Mesothelial cell of epicardium (in vitro differentiated cells): ENCODE measurements at regions not wholly inside any gene's neighbourhood (a gene's known extent, or its start where the extent isn't known, plus 50 kb on each side); places are given as distances from the start of the nearest gene placed in this dataset.

Experiments
- DNase-seq, 2 experiments: peaks; one replicate each; pipeline ENCODE4 v3.0.0; 2021; ENCODE audit warnings: low spot score in 2 of 2; ENCODE audit not compliant: unreplicated experiment in 2 of 2
- H3K27ac Mint-ChIP-seq: 2 replicates; pipeline ENCODE4 v1.8.0; 2021; ENCODE audit warnings: mixed read lengths
- H3K27me3 Mint-ChIP-seq: 2 replicates; pipeline ENCODE4 v1.8.0; 2021; ENCODE audit warnings: low read depth, mixed read lengths
- H3K36me3 Mint-ChIP-seq: 2 replicates; pipeline ENCODE4 v1.8.0; 2021; ENCODE audit warnings: mixed read lengths
- H3K4me1 Mint-ChIP-seq: 2 replicates; pipeline ENCODE4 v1.8.0; 2021; ENCODE audit warnings: mixed read lengths
- H3K4me3 Mint-ChIP-seq: 2 replicates; pipeline ENCODE4 v1.8.0; 2021; ENCODE audit warnings: mild to moderate bottlenecking, moderate library complexity, mixed read lengths
- H3K9me3 Mint-ChIP-seq: 2 replicates; pipeline ENCODE4 v1.8.0; 2021; ENCODE audit warnings: mixed read lengths
- TF ChIP-seq, protein P1 (sequence below): fragments of 200-600 bp; sonication (generic); IDR thresholded peaks from one replicate; pipeline ENCODE4 v1.5.0; 2021; ENCODE audit warnings: antibody characterized with exemption; ENCODE audit not compliant: unreplicated experiment

DNA sequence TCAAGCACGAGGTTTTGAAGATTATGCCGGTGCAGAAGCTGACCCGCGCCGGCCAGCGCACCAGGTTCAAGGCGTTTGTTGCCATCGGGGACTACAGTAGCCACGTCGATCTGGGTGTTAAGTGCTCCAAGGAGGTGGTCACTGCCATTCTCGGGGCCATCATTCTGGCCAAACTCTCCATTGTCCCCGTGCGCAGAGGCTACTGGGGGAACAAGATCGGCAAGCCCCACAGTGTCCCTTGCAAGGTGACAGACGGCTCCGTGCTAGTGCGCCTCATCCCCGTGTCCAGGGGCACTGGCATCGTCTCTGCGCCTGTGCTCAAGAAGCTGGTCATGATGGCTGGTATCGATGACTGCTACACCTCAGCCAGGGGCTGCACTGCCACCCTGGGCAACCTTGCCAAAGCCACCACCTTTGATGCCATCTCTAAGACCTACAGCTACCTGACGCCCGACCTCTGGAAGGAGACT, 284.7 kb downstream of the GPR37 start:
- no peak overlapping the region for H3K27ac Mint-ChIP-seq

GRCh38 chr7:124480036-124480820, 285.4 kb downstream of the GPR37 start:
- H3K9me3 Mint-ChIP-seq, result no peaks in the 10 kb centered on the region
- TF ChIP-seq, protein P1, sequence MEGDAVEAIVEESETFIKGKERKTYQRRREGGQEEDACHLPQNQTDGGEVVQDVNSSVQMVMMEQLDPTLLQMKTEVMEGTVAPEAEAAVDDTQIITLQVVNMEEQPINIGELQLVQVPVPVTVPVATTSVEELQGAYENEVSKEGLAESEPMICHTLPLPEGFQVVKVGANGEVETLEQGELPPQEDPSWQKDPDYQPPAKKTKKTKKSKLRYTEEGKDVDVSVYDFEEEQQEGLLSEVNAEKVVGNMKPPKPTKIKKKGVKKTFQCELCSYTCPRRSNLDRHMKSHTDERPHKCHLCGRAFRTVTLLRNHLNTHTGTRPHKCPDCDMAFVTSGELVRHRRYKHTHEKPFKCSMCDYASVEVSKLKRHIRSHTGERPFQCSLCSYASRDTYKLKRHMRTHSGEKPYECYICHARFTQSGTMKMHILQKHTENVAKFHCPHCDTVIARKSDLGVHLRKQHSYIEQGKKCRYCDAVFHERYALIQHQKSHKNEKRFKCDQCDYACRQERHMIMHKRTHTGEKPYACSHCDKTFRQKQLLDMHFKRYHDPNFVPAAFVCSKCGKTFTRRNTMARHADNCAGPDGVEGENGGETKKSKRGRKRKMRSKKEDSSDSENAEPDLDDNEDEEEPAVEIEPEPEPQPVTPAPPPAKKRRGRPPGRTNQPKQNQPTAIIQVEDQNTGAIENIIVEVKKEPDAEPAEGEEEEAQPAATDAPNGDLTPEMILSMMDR, result no peak
- H3K36me3 Mint-ChIP-seq, result no peaks in the 10 kb centered on the region
- H3K27ac Mint-ChIP-seq, result no peak overlapping the region
- H3K4me1 Mint-ChIP-seq, result no peaks in the 10 kb centered on the region
- no peak overlapping the region for H3K4me3 Mint-ChIP-seq
- peaks cover 2% of the 10 kb centered on the region for H3K27me3 Mint-ChIP-seq
- no peak for DNase-seq

More for the DNA sequence above, 284.7 kb downstream of the GPR37 start:
- peaks cover 2% of the 10 kb centered on the region for H3K27me3 Mint-ChIP-seq
- no peaks in the 10 kb centered on the region for H3K36me3 Mint-ChIP-seq
- DNase-seq, result no peak
- TF ChIP-seq, protein P1, result no peak
- H3K9me3 Mint-ChIP-seq, result no peaks in the 10 kb centered on the region
- H3K4me3 Mint-ChIP-seq, result no peak overlapping the region
- H3K4me1 Mint-ChIP-seq, result no peaks in the 10 kb centered on the region

DNA sequence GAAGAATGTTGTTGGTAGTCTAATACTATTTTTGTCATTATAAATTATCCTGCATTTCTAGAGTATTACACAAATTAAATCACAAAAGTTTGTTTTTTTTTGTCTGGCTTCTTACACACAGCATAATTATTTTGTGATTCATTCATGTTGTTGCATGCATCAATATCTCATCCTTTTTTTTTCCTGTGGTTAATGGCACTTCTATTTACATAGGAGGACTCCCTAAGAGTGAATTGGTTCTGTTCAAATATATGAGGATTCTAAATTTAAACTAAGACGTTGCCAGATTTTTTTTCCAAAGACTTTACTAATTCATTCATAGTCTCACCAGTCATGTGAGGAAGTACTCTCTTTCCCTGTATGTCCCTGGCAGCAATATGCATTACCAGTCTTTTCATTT, 303.3 kb downstream of the GPR37 start:
- DNase-seq, result no peak
- H3K4me1 Mint-ChIP-seq, result peaks cover 23% of the 10 kb centered on the region
- TF ChIP-seq, protein P1, result no peak
- H3K27me3 Mint-ChIP-seq, result peaks cover 2% of the 10 kb centered on the region
- H3K36me3 Mint-ChIP-seq, result no peaks in the 10 kb centered on the region
- no peak overlapping the region for H3K27ac Mint-ChIP-seq
- peaks cover 10% of the 10 kb centered on the region for H3K9me3 Mint-ChIP-seq
- H3K4me3 Mint-ChIP-seq, result no peak overlapping the region

GRCh38 chr7:124460555-124460954, 305.0 kb downstream of the GPR37 start:
- DNase-seq, result no peak
- H3K27me3 Mint-ChIP-seq, result peaks cover 2% of the 10 kb centered on the region
- TF ChIP-seq, protein P1, result no peak
- no peaks in the 10 kb centered on the region for H3K36me3 Mint-ChIP-seq
- H3K4me1 Mint-ChIP-seq, result peaks cover 23% of the 10 kb centered on the region
- H3K4me3 Mint-ChIP-seq, result no peak overlapping the region
- H3K27ac Mint-ChIP-seq, result no peak overlapping the region
- H3K9me3 Mint-ChIP-seq, result peaks cover 4% of the 10 kb centered on the region

- Mint-ChIP-seq H3K27me3 (no peaks in the 10 kb centered on the region), H3K4me3 (no peak overlapping the region), H3K9me3 (no peaks in the 10 kb centered on the region), H3K36me3 (no peaks in the 10 kb centered on the region), H3K27ac (peak overlapping the region; percentile 78), H3K4me1 (peaks cover 23% of the 10 kb centered on the region)
- TF ChIP-seq, protein P1, result no peak
- DNase-seq, result no peak
Measured at GRCh38 chr7:124460056-124460450, 305.5 kb downstream of the GPR37 start.
